ENCODE measurements at regions not wholly inside any gene's neighbourhood (a gene's known extent, or its start where the extent isn't known, plus 50 kb on each side); places are given as distances from the start of the nearest gene placed in this dataset.

DNA sequence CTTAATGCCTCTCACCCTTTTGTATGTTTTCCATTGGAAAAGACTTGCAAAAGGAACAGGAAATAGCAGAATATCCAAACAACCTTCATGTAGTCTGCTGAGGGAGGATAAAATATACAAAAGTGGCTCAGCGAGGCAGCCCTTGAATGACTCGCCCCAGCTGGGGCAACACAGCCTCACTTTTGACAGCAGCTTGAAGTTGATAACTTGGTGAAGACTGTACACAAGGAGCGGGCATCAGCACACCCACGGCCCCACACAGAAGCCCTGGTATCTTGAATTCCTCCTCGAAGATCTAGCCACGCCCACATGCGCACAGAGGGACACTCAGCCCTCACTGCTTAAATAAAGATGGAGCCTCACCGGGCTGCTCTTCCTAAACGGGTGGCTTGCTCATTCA, 161.0 kb downstream of the IRS1 start:
- TF ChIP-seq WT1 (tag by site-specific recombination; IDR thresholded peaks at IDR 0.05) (no peak), ZNF768 (tag by site-specific recombination; IDR thresholded peaks at IDR 0.05) (no peak), PRDM1 (tag by site-specific recombination; IDR thresholded peaks at IDR 0.05) (no peak), SETDB1 (IDR thresholded peaks at IDR 0.05; ENCODE audit: insufficient read length, low read length) (no peak), ZFP41 (tag by site-specific recombination; IDR thresholded peaks at IDR 0.05; ENCODE audit: borderline replicate concordance) (no peak), KLF10 (tag by site-specific recombination; IDR thresholded peaks at IDR 0.05) (no peak), ZBTB48 (tag by site-specific recombination; IDR thresholded peaks at IDR 0.05) (no peak), KLF7 (tag by site-specific recombination; IDR thresholded peaks at IDR 0.05; ENCODE audit: borderline replicate concordance) (no peak), ZNF701 (tag by site-specific recombination; IDR thresholded peaks at IDR 0.05) (no peak), ZNF555 (tag by site-specific recombination; conservative IDR thresholded peaks at IDR 0.05) (no peak), ZBTB21 (tag by site-specific recombination; IDR thresholded peaks at IDR 0.05) (no peak)
- TF ChIP-seq, protein P1, sequence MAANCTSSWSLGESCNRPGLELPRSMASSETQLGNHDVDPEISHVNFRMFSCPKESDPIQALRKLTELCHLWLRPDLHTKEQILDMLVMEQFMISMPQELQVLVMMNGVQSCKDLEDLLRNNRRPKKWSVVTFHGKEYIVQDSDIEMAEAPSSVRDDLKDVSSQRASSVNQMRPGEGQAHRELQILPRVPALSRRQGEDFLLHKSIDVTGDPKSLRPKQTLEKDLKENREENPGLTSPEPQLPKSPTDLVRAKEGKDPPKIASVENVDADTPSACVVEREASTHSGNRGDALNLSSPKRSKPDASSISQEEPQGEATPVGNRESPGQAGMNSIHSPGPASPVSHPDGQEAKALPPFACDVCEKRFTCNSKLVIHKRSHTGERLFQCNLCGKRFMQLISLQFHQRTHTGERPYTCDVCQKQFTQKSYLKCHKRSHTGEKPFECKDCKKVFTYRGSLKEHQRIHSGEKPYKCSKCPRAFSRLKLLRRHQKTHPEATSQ (tag by site-specific recombination; IDR thresholded peaks at IDR 0.05): no peak
- TF ChIP-seq, protein P2, sequence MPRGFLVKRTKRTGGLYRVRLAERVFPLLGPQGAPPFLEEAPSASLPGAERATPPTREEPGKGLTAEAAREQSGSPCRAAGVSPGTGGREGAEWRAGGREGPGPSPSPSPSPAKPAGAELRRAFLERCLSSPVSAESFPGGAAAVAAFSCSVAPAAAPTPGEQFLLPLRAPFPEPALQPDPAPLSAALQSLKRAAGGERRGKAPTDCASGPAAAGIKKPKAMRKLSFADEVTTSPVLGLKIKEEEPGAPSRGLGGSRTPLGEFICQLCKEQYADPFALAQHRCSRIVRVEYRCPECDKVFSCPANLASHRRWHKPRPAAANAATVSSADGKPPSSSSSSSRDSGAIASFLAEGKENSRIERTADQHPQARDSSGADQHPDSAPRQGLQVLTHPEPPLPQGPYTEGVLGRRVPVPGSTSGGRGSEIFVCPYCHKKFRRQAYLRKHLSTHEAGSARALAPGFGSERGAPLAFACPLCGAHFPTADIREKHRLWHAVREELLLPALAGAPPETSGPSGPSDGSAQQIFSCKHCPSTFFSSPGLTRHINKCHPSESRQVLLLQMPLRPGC (tag by site-specific recombination; IDR thresholded peaks at IDR 0.05): no peak
- TF ChIP-seq, protein P3, sequence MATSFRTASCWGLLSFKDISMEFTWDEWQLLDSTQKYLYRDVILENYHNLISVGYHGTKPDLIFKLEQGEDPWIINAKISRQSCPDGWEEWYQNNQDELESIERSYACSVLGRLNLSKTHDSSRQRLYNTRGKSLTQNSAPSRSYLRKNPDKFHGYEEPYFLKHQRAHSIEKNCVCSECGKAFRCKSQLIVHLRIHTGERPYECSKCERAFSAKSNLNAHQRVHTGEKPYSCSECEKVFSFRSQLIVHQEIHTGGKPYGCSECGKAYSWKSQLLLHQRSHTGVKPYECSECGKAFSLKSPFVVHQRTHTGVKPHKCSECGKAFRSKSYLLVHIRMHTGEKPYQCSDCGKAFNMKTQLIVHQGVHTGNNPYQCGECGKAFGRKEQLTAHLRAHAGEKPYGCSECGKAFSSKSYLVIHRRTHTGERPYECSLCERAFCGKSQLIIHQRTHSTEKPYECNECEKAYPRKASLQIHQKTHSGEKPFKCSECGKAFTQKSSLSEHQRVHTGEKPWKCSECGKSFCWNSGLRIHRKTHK (tag by site-specific recombination; IDR thresholded peaks at IDR 0.05): no peak
- TF ChIP-seq, protein P4, sequence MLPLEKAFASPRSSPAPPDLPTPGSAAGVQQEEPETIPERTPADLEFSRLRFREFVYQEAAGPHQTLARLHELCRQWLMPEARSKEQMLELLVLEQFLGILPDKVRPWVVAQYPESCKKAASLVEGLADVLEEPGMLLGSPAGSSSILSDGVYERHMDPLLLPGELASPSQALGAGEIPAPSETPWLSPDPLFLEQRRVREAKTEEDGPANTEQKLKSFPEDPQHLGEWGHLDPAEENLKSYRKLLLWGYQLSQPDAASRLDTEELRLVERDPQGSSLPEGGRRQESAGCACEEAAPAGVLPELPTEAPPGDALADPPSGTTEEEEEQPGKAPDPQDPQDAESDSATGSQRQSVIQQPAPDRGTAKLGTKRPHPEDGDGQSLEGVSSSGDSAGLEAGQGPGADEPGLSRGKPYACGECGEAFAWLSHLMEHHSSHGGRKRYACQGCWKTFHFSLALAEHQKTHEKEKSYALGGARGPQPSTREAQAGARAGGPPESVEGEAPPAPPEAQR (tag by site-specific recombination; IDR thresholded peaks at IDR 0.05): no peak
- TF ChIP-seq, protein P5, sequence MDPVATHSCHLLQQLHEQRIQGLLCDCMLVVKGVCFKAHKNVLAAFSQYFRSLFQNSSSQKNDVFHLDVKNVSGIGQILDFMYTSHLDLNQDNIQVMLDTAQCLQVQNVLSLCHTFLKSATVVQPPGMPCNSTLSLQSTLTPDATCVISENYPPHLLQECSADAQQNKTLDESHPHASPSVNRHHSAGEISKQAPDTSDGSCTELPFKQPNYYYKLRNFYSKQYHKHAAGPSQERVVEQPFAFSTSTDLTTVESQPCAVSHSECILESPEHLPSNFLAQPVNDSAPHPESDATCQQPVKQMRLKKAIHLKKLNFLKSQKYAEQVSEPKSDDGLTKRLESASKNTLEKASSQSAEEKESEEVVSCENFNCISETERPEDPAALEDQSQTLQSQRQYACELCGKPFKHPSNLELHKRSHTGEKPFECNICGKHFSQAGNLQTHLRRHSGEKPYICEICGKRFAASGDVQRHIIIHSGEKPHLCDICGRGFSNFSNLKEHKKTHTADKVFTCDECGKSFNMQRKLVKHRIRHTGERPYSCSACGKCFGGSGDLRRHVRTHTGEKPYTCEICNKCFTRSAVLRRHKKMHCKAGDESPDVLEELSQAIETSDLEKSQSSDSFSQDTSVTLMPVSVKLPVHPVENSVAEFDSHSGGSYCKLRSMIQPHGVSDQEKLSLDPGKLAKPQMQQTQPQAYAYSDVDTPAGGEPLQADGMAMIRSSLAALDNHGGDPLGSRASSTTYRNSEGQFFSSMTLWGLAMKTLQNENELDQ (tag by site-specific recombination; IDR thresholded peaks at IDR 0.05; ENCODE audit: low read depth): no peak
- TF ChIP-seq, protein P6, sequence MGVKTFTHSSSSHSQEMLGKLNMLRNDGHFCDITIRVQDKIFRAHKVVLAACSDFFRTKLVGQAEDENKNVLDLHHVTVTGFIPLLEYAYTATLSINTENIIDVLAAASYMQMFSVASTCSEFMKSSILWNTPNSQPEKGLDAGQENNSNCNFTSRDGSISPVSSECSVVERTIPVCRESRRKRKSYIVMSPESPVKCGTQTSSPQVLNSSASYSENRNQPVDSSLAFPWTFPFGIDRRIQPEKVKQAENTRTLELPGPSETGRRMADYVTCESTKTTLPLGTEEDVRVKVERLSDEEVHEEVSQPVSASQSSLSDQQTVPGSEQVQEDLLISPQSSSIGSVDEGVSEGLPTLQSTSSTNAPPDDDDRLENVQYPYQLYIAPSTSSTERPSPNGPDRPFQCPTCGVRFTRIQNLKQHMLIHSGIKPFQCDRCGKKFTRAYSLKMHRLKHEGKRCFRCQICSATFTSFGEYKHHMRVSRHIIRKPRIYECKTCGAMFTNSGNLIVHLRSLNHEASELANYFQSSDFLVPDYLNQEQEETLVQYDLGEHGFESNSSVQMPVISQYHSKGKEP (tag by site-specific recombination; IDR thresholded peaks at IDR 0.05): no peak
- TF ChIP-seq, protein P7, sequence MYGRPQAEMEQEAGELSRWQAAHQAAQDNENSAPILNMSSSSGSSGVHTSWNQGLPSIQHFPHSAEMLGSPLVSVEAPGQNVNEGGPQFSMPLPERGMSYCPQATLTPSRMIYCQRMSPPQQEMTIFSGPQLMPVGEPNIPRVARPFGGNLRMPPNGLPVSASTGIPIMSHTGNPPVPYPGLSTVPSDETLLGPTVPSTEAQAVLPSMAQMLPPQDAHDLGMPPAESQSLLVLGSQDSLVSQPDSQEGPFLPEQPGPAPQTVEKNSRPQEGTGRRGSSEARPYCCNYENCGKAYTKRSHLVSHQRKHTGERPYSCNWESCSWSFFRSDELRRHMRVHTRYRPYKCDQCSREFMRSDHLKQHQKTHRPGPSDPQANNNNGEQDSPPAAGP (tag by site-specific recombination; IDR thresholded peaks at IDR 0.05): no peak
- no peaks in the 10 kb centered on the region for H3K36me3 ChIP-seq (ENCODE audit: control insufficient read depth in 2 of 2, insufficient read depth in 1 of 2, low read length in 2 of 2)
- H3K4me1 ChIP-seq (ENCODE audit: control insufficient read depth, insufficient read depth, low read length): no peaks in the 10 kb centered on the region
- H3K9me3 ChIP-seq (ENCODE audit: control insufficient read depth, insufficient read depth, low read depth, low read length): no peaks in the 10 kb centered on the region
- ChIA-PET POLR2A (no interaction called here), CTCF (no interaction called here)
- H3K27ac ChIP-seq (ENCODE audit: extremely low read depth, low read depth, low read length): no peak overlapping the region
- H3K4me3 ChIP-seq (ENCODE audit: low read depth, low read length): no peak overlapping the region
